ENCODE measurements at regions not wholly inside any gene's neighbourhood (a gene's known extent, or its start where the extent isn't known, plus 50 kb on each side); places are given as distances from the start of the nearest gene placed in this dataset.
"Not testable (repeated sequence)": the region's sequence is repeated elsewhere in the genome, so short reads cannot be mapped to it uniquely, and the experiment has no call there.

DNA sequence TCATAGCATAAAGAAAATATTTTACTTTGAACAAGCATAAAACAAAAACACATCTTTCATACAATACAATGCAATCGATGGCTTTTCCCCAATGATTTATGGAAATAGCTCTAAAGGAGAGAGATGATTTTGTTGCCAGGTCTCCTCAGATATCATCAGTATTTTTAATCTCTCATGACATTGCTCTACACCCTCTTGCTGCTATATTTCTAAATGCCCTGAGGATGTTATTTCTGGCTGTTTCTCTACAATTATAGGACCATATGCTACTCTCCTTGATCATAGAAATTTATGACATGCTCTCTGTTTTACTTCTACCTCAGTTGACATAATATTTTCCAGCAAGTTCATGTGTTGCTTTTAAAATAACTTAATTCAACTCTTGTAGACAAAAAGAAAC is 654.9 kb upstream of the GBE1 start:
- no peak for DNase-seq (ENCODE audit: low read depth, low spot score)

DNA sequence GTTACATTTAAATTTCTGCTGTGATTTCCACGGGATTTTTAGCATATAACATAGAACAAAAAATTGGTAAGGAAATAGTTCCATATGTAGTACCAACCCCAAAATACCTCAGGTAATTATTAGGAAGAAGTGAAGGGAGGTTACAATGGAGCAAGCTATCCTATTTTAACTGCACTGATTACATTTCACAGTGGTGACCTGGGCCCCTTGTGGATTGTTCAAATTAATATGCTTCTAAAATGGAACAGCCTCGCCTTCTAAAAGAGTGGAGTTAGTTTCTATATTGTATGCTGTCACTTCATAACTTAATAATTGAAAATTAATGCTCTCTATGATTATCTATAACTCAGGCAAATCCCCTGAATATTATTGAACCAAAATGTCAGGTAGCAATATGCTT is 651.7 kb upstream of the GBE1 start:
- no peak for DNase-seq (ENCODE audit: low read depth, low spot score)

DNA sequence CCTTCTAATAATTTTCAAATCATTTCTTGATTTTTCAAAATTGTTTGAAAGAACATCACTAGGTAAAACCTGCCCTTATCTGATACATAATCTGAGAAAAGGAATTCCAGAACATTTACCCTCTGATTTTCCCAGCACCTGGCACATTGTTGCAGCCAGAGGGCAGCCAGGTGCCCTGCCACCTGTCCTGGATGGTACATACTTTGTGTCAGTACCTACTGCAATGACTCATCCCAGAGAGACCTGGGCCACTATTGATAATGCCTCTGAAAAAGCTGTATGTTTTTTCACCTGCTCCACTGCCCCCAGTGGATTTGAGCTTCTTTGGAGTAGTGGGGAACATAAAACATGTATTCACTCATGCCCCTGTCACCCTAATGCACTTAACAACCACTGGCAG is 648.9 kb upstream of the GBE1 start:
- DNase-seq (ENCODE audit: low read depth, low spot score), result no peak

DNA sequence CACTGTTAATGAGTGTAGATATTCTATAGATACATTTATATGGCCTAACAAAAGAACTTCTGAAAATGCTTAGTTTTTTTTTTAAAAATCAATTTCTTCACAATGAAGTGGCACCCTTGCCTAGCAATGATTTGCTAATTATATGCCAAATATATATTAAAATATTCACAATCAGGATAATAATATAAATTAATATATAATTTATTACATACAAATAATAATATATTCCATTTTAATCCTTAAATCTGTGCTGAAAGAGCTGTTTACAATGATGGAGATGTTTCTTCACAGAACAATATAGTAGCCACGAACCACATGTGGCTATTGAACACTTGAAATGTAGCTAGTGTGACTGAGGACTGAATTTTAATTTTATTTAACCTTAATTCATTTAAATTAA is 648.4 kb upstream of the GBE1 start:
- no peak for DNase-seq (ENCODE audit: low read depth, low spot score)

DNA sequence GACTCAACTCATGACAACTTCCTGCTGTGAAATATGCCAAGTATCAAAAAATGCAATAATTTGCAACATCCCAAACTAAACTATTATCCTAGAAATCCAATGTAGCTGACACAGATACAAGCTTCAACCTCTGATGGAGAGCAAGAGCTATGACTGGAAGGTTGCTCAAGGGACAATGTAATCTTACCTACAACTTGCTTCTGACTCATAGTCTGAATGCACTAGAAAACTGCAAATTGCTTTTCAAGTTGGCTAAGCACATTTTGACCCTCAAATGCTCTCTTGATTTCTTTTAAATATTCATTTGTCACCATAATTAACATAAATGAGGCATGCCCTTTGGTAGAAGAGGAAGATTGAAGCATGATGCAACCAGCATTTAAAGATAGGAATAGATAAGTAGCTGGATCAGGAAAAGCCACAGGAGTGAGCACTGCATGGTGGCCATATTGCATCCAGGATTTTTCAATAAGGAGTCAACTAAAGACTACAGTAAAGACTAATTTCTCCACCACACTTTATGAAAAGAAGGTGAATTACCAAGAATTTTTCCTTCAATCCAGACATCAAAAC is 630.8 kb upstream of the GBE1 start:
- no peak for DNase-seq (ENCODE audit: low read depth, low spot score)

DNA sequence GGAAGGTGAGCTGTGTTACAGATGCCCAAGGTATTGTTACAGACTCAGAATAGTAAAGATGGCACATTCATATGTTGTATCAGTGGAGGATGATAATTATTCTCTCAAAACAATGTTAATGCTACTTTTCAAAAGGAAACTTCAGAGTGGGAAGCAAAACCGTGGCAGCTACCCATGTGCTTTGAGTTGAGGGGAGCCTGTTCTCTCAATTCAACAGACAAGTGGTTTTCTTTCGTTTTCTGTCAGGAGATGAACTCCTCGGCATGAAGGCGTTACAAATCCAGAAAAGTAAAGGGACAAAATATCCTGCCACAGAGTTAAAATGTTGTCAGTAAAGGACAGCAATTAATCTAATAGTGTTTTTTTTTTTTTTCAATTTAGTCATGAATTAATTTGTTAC is 629.4 kb upstream of the GBE1 start:
- no peak for DNase-seq (ENCODE audit: low read depth, low spot score)

DNA sequence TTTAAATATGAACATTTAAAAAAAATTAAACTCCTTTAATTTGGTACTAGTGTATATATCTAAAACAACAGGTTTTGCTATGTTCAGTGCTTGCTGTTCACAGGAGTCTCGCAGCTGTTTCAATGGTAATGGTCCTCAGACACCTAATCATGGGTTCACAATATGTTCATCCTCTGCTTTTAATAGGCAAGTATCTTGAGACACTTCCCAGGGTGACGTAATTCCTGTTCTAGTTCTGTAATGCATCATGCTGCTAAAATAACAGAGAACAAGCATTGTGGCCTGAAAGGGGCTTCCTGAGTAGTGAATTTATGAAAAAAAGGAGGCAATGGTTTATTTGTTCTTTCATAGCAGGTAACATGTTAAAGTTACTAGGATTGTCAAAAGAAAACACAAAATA is 625.2 kb upstream of the GBE1 start:
- no peak for DNase-seq (ENCODE audit: low read depth, low spot score)

DNA sequence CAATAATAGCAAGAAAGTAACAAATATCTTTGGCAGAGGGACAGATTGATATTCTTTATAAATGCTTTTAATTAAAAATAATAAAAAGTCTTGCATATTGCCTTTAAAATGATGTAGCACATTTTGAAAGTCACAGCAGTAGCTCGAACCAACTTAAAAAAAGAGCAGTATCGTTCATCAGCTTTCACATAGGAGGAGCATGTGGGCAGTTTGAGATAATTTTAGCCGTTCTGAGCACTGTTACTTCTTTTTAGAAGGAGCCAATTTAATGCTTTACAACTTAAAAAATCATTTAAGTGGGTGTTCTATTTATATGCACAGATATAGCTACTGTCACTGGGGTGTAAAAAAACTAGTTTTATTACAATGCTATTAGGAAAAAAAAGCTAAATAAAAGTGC is 622.7 kb upstream of the GBE1 start:
- no peak for DNase-seq (ENCODE audit: low read depth, low spot score)

DNA sequence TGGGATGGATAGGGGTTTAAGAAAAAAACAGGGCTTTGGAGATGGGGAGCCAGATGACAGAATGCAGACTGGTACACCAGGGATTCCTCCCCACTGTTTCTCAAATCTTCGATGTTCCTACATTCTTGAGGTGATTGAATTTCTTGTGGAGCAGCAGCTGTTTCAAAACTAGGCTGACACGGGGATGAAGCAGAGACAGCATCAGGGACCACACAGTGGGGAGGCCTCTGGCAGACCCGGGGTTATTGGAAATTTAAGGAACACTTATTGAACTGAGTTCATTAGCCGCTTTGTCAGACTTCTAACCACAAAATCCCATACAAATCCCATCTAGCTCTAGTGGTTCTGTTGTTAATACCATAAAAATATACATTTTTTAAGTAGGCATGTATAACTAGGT is 621.4 kb upstream of the GBE1 start:
- no peak for DNase-seq (ENCODE audit: low read depth, low spot score)

DNA sequence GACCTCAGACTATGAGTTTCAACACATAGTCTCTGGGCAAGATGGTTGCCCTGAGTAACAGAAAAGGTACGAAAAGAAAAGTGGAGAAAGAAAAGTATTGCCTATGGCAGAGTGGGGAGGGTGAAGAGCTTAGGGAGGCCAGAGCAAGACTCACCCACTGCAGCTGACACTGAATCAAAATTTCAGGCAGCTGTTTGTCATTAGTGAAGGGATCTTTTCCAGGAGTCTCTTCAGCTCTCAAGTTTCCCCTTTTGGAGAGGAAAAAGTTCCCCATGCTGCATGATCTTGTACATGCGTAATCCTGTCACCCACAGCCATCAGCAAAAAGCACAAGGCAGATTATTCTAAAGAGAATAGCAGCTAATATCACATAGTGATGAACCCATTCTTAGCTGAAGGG is 616.9 kb upstream of the GBE1 start:
- no peak for DNase-seq (ENCODE audit: low read depth, low spot score)

DNA sequence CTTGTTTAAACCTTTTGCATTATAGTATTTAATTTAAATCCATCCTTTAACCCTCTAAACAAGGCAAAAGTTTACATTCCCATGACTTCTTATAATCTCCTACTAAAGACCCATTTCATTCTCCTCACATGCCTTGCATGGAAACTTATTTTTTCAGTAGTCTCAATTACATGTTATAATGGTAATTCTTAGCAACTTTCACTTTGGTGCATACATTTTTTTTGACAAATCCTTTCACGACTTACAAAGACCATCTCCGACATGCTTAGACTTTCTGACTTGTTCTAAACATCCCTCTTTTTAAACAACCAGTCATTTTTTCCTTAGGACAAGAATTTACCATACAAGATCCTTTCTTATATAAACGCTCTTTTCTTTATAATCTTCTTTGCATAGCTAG is 615.4 kb upstream of the GBE1 start:
- no peak for DNase-seq (ENCODE audit: low read depth, low spot score)

DNA sequence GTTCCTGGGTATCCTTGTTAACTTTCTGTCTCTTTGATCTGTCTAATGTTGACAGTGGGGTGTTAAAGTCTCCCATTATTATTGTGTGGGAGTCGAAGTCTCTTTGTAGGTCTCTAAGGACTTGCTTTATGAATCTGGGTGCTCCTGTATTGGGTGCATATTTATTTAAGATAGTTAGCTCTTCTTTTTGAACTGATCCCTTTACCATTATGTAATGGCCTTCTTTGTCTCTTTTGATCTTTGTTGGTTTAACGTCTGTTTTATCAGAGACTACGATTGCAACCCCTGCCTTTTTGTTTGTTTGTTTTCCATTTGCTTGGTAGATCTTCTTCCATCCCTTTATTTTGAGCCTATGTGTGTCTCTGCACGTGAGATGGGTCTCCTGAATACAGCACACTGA is 612.4 kb upstream of the GBE1 start:
- not testable (repeated sequence) for DNase-seq (ENCODE audit: low read depth, low spot score)

DNA sequence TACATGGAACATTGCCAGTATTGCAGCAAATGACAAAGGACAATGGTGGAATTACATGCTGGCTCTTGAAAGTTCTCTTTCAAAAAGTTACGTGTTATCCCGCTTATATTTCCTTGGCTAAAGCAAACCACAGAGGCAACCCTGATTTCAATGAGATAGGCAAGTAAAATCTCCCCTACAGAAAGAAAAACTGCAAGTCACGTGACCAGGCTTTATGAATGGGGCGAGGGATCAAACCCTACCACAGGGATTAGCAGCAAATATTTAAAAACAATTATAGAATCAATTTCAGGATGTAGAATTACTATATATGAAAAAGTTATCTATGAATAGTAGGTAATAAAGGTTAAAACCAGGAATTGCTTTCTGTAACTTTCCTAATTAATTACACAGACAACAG is 603.4 kb upstream of the GBE1 start:
- DNase-seq (ENCODE audit: low read depth, low spot score), result no peak

DNA sequence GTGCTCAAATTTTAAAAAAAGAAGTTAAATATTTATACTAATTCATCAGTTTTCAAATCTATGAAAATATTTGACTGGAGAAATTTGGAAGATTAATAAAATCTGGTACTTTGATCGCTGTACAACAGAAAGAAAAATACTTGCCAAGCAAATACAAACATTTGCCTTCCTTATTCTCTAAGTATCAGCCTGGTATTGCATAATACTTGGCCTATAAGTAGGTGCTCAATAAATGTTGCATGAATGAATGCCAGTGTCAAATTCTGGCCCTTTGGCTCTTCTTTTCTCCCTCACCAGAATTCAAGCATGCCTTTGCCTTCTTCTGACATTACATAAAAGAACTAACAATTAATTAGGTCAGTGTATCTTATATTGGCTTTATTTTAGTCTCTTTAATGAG is 601.7 kb upstream of the GBE1 start:
- DNase-seq (ENCODE audit: low read depth, low spot score), result no peak

DNA sequence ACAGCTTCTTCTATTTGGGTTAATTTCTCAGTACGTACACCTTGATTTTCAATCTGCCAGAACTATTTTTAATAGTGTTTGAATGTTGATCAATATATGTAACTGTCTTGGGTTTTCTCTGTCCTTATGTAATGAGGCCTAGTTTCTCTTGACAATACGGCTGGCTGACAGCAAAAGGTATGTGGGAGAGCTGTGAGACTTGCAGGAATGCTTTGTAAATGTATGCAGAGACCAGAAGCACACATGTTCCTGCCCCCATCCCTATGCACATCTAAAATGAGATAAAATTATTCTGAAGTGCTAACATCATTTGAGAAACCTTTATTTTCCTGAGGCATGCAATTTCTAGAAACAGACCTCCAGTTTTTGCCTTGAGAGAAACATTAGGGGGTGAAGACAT is 593.8 kb upstream of the GBE1 start:
- DNase-seq (ENCODE audit: low read depth, low spot score), result no peak

DNA sequence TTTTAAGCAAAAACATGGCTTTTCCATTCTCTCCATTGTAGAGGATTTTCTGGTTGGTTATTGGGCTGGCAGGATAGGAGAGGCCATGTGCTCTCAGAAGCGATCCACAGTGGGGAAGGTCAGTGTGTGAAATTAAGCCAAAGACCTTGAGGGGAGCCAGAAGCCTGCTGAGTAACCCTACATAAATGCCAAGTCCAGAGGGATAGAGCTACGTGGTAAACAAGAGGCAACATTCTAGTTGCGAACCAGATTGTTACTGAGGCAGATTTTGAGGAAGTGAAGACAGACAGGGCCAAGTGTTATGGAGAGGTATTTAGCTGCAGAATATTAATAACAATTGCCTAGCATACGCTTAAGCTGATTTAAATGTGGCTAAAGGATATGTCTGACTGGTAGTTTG is 592.8 kb upstream of the GBE1 start:
- DNase-seq (ENCODE audit: low read depth, low spot score), result no peak

DNA sequence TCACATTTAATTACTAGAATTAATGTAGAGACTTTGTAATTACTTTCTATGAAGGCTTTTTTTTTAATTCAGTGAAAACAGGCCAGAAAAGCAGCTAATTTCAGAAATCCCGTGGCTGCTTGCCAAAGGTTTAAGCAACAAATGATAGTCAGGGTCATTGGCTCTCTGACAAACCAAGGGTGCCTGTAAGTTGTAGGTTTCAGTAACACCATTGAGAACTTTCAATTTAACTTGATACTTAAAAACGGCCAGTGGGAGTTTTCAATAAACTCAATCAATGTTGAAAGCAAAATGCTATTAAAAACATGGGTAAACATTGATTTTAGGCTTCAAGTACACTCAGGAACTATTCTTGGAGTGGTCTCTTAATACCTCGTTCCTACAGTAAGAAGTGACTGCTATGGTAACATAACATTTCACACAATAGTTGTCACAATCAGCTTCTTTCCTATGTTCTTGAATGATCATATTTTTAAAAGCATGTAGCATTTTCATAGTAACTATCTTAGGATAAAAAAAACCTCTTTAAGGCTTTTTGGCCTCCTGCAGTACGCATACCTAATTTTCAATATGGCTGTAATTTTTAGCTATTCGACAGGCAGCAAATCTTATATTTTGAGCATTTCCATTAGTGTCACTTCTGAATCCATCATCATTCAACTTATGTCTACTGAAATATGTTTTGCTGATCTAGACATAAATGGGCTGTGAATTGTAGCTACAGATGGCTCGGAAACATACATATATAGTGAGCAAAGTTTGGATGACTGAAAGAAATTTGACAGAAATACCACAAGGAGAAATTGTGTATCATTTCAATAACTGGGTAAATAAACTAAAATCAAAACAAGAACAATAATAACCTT is 592.1 kb upstream of the GBE1 start:
- DNase-seq (ENCODE audit: low read depth, low spot score), result no peak

DNA sequence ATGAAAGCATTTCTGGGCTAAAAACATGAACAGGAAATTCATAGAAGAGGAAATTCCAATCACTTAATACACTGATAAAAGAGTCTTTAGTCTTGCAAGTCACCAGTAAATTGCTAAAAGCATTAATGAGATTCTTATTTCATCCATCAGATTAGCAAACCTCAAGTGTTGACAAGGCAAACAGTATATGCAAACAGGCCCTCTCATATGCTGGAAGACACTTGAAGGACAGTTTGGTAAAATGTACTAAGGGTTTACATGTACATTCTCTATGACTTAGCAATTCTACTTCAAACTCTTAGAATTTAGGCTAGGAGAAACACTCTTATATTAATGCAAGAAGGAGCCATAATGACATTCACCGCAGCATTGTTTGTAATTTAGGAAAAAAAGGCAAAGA is 586.1 kb upstream of the GBE1 start:
- no peak for DNase-seq (ENCODE audit: low read depth, low spot score)

DNA sequence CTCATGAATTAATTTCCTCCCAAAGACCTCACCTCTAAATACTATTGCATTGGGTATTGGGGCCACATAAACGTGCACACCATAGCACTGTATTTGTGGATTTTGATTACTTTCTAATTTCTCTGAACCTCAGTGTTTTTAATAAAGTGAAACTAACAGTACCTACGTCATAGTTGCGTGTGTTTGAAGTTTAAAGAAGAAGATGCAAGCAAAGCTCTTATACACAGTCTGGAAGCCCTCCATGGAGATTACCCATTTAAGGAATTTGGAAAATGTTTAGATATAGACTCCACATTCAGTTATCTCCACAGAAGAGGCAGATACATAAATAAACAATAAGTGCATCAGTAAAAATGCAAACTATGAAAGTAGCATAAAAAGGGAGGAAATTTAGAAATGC is 581.1 kb upstream of the GBE1 start:
- DNase-seq (ENCODE audit: low read depth, low spot score), result no peak

DNA sequence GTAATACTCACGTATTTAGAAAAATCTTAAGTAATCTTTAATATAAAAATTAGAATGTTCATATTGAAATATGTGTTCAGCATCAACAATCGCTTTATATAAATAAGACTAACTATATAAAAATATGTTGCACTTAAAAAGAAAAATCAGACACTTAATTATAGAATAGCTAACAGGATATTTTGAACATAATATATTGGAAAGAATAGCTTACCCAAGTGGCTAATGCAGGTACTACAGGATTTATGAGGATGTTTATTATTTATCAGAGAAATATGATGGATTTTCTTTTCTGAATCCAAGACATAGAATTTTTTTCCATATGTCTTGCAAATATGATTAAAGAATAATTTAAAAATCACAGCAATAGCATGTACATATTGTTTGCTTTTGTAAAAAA is 567.9 kb upstream of the GBE1 start:
- DNase-seq (ENCODE audit: low read depth, low spot score), result no peak

DNA sequence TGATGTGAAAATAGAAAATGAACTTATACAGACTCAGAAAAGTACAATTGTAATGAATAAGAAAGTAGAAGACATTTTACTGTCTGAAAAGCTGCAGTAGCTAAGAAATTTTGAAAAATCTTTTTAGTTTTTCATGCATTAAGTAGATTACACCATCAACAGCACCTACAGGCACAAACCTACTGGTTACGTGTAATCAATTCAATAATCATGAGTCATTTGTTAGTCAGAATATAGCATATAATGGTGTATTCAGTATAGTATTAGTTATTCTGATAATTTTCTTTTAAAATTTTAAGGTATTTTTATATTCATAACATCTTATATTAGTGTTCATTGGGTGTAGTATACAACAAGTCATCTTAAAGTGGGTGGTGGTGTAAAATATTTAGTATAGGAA is 550.5 kb upstream of the GBE1 start:
- DNase-seq (ENCODE audit: low read depth, low spot score), result no peak

DNA sequence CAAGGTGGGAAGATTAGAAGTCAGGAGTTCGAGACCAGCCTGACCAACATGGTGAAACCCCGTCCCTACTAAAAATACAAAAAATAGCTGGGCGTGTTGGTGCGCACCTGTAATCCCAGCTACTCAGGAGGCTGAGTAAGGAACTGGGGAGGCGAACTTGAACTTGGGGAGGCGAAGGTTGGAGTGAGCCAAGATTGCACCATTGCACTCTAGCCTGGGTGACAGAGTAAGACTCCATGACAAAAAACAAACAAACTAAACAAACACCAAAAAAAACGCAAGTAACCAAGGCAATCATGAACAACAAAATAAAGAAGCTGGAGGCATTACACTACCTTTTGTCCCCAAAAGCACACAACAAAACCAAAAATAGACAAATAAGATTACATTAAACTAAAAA is 547.3 kb upstream of the GBE1 start:
- DNase-seq (ENCODE audit: low read depth, low spot score), result no peak

DNA sequence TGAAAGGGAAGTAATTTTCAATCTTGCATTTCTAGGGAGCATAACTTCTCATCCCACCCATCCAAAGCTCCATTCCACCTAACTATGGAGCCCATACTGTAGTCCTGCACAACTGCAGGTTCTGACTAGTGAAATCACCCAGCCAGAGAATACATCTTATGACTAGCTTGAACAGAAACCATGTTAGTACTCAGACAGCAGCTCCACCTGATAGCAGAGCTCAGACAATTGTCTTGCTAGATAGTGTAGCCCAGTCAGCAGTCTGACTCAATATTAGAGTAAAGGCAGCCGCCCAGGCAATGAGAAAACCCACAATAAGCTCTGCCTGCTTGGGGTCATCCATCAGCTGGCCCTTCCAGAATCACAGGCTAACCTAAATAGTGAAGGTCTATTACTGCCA is 544.7 kb upstream of the GBE1 start:
- DNase-seq (ENCODE audit: low read depth, low spot score), result no peak

DNA sequence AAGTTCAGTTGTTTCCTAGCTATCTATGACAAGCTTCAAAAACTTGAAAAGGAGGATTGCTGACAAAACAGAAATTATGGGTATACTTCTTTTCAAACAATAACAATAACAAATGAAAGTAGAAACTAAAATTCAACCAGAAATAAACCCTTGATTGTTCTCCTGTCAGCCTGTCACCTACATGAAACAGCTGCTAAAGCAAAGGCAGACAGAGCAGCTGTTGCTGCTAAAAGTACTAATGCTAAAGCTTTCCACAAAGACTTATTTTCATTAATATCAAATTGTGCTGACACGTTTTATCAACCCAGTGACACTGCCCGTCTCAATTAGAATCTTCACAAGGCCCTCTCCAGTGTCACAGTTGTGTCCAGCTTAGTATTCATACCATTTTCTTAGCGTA is 533.2 kb upstream of the GBE1 start:
- DNase-seq (ENCODE audit: low read depth, low spot score), result no peak

Measured in smooth muscle cell of the brain vasculature (primary cell).